ENCODE measurements at regions not wholly inside any gene's neighbourhood (a gene's known extent, or its start where the extent isn't known, plus 50 kb on each side); places are given as distances from the start of the nearest gene placed in this dataset.

- Histone ChIP-seq H3K4me1 (no peaks in the 10 kb centered on the region), H3K27me3 (no peaks in the 10 kb centered on the region), H3K36me3 (no peaks in the 10 kb centered on the region), H3K27ac (no peak overlapping the region), H3K9me3 (no peaks in the 10 kb centered on the region), H3K4me3 (replicated peaks in 1 of 3) (no peak overlapping the region)
- 63 to 80% methylated on average over 6 of the region's 7 CpGs for WGBS, 2 donors
- intact Hi-C loops (cut with DNase I) = no loop called here
- DNase-seq = no peak
- TF ChIP-seq CTCF (IDR thresholded peaks at IDR 0.05) (no peak), POLR2A (IDR thresholded peaks at IDR 0.05) (no peak)
These were observed 135.8 kb upstream of the GPC1 start for GRCh38 chr2:240299710-240300068.

GRCh38 chr2:240300261-240300821 is 135.1 kb upstream of the GPC1 start:
- intact Hi-C loops (cut with DNase I) = no loop called here
- Histone ChIP-seq H3K4me1 (no peaks in the 10 kb centered on the region), H3K27me3 (no peaks in the 10 kb centered on the region), H3K4me3 (replicated peaks in 1 of 3) (no peak overlapping the region), H3K9me3 (no peaks in the 10 kb centered on the region), H3K36me3 (no peaks in the 10 kb centered on the region), H3K27ac (no peak overlapping the region)
- TF ChIP-seq CTCF (IDR thresholded peaks at IDR 0.05) (no peak), POLR2A (IDR thresholded peaks at IDR 0.05) (no peak)
- WGBS, 2 donors = 61 to 80% methylated on average over 10 to 11 of the region's 11 CpGs
- DNase-seq = no peak

GRCh38 chr2:240300840-240301239 is 134.6 kb upstream of the GPC1 start:
- Histone ChIP-seq H3K4me1 (no peaks in the 10 kb centered on the region), H3K27me3 (no peaks in the 10 kb centered on the region), H3K9me3 (no peaks in the 10 kb centered on the region), H3K36me3 (no peaks in the 10 kb centered on the region), H3K4me3 (replicated peaks in 1 of 3) (no peak overlapping the region), H3K27ac (no peak overlapping the region)
- intact Hi-C loops (cut with DNase I) = no loop called here
- WGBS, 2 donors = 97% methylated on average over 8 of the region's 8 CpGs; no CpG with 5 or more reads in 1 of the 2 donors
- no peak for DNase-seq
- TF ChIP-seq POLR2A (IDR thresholded peaks at IDR 0.05) (no peak), CTCF (IDR thresholded peaks at IDR 0.05) (no peak)

GRCh38 chr2:240301256-240301795 is 134.1 kb upstream of the GPC1 start:
- H3K9me3 ChIP-seq = no peaks in the 10 kb centered on the region
- intact Hi-C loops (cut with DNase I) = no loop called here
- TF ChIP-seq POLR2A (IDR thresholded peaks at IDR 0.05) (no peak), CTCF (IDR thresholded peaks at IDR 0.05) (no peak)
- DNase-seq = no peak
- H3K27ac ChIP-seq = no peak overlapping the region
- WGBS, 2 donors = 93 to 94% methylated on average over 13 of the region's 13 CpGs
- H3K4me3 ChIP-seq (replicated peaks in 1 of 3) = no peak overlapping the region
- no peaks in the 10 kb centered on the region for H3K27me3 ChIP-seq
- no peaks in the 10 kb centered on the region for H3K36me3 ChIP-seq
- H3K4me1 ChIP-seq = no peaks in the 10 kb centered on the region

GRCh38 chr2:240302041-240302440 is 133.4 kb upstream of the GPC1 start:
- no peaks in the 10 kb centered on the region for H3K36me3 ChIP-seq
- H3K4me1 ChIP-seq = no peaks in the 10 kb centered on the region
- intact Hi-C loops (cut with DNase I) = no loop called here
- H3K9me3 ChIP-seq = no peaks in the 10 kb centered on the region
- H3K4me3 ChIP-seq (replicated peaks in 1 of 3) = no peak overlapping the region
- 94 to 98% methylated on average over 5 of the region's 5 CpGs for WGBS, 2 donors
- TF ChIP-seq POLR2A (IDR thresholded peaks at IDR 0.05) (no peak), CTCF (IDR thresholded peaks at IDR 0.05) (no peak)
- DNase-seq = no peak
- no peak overlapping the region for H3K27ac ChIP-seq
- H3K27me3 ChIP-seq = no peaks in the 10 kb centered on the region
